ENCODE measurements at regions not wholly inside any gene's neighbourhood (a gene's known extent, or its start where the extent isn't known, plus 50 kb on each side); places are given as distances from the start of the nearest gene placed in this dataset.
"Not testable (repeated sequence)": the region's sequence is repeated elsewhere in the genome, so short reads cannot be mapped to it uniquely, and the experiment has no call there.

- 0% methylated on average over 6 of the region's 7 CpGs for WGBS (ENCODE audit: insufficient coverage, low coverage, missing lambda C conversion rate)
- POLR2A ChIA-PET; H3K9me1 ChIP-seq (ENCODE audit: control insufficient read depth, insufficient read depth, low read length); H3K9ac ChIP-seq (ENCODE audit: insufficient read depth in 1 of 2, low read depth in 2 of 2, low read length in 2 of 2); H3K9me3 ChIP-seq (replicated peaks; ENCODE audit: control insufficient read depth, insufficient read depth, low read depth, low read length); H4K20me1 ChIP-seq (replicated peaks; ENCODE audit: control insufficient read depth, insufficient read depth, low read length); DNase-seq (ENCODE audit: extremely low read depth in 1 of 4, low spot score in 3 of 4); H3K27me3 ChIP-seq (ENCODE audit: control insufficient read depth in 2 of 2, insufficient read depth in 2 of 2, low read length in 2 of 2); CTCF ChIA-PET (ENCODE audit: low intra/inter-chr PET ratio); H3K79me2 ChIP-seq (ENCODE audit: control insufficient read depth, insufficient read depth, low read length); BruUV-seq (replicated peaks); H3K4me3 ChIP-seq; FAIRE-seq; H3K36me3 ChIP-seq (ENCODE audit: control insufficient read depth, insufficient read depth, low read length); H2AFZ ChIP-seq (ENCODE audit: low read depth, low read length); ATAC-seq; intact Hi-C loops (cut with micrococcal nuclease); H3K4me1 ChIP-seq (replicated peaks in 1 of 2; ENCODE audit: control insufficient read depth in 2 of 2, insufficient read depth in 2 of 2, low read length in 2 of 2); in situ Hi-C loops (cut with MboI); H3K4me2 ChIP-seq (ENCODE audit: insufficient read depth, low read length); H3K27ac ChIP-seq (ENCODE audit: extremely low read depth, low read depth, low read length): not testable (repeated sequence)
Observed at GRCh38 chr5:120132347-120132746, 331.8 kb upstream of the PRR16 start.

- intact Hi-C loops (cut with micrococcal nuclease) (no loop called here), in situ Hi-C loops (cut with MboI) (no loop called here)
- no peaks in the 10 kb centered on the region for H4K20me1 ChIP-seq (replicated peaks; ENCODE audit: control insufficient read depth, insufficient read depth, low read length)
- no peak overlapping the region for H3K4me2 ChIP-seq (ENCODE audit: insufficient read depth, low read length)
- no peak overlapping the region for H2AFZ ChIP-seq (ENCODE audit: low read depth, low read length)
- H3K4me3 ChIP-seq = no peak overlapping the region
- H3K27me3 ChIP-seq (ENCODE audit: control insufficient read depth in 2 of 2, insufficient read depth in 2 of 2, low read length in 2 of 2) = no peaks in the 10 kb centered on the region
- ATAC-seq = no peak
- DNase-seq (ENCODE audit: extremely low read depth in 1 of 4, low spot score in 3 of 4) = no peak
- no peaks in the 10 kb centered on the region for H3K9me1 ChIP-seq (ENCODE audit: control insufficient read depth, insufficient read depth, low read length)
- POLR2A ChIA-PET = no interaction called here
- no peaks in the 10 kb centered on the region for H3K9me3 ChIP-seq (replicated peaks; ENCODE audit: control insufficient read depth, insufficient read depth, low read depth, low read length)
- no peak for FAIRE-seq
- no peaks in the 10 kb centered on the region for H3K36me3 ChIP-seq (ENCODE audit: control insufficient read depth, insufficient read depth, low read length)
- no TSS peak for BruUV-seq (replicated peaks)
- H3K27ac ChIP-seq (ENCODE audit: extremely low read depth, low read depth, low read length) = no peak overlapping the region
- no peaks in the 10 kb centered on the region for H3K79me2 ChIP-seq (ENCODE audit: control insufficient read depth, insufficient read depth, low read length)
- H3K4me1 ChIP-seq (replicated peaks in 1 of 2; ENCODE audit: control insufficient read depth in 2 of 2, insufficient read depth in 2 of 2, low read length in 2 of 2) = no peaks in the 10 kb centered on the region
- TF ChIP-seq SETDB1 (IDR thresholded peaks at IDR 0.05; ENCODE audit: low read length) (no peak), RBM34 (IDR thresholded peaks at IDR 0.05; ENCODE audit: borderline replicate concordance, insufficient read depth, low read length) (no peak), VEZF1 (CRISPR knock-in tag; IDR thresholded peaks at IDR 0.05) (no peak), POU5F1 (IDR thresholded peaks at IDR 0.05; ENCODE audit: borderline replicate concordance, low read depth, low read length, partially characterized antibody) (no peak), KLF16 (IDR thresholded peaks at IDR 0.05) (no peak), RB1 (IDR thresholded peaks at IDR 0.05; ENCODE audit: low read depth) (no peak), ARID3B (CRISPR knock-in tag; IDR thresholded peaks at IDR 0.05; ENCODE audit: borderline replicate concordance) (no peak), CBX5 (IDR thresholded peaks at IDR 0.05; ENCODE audit: borderline replicate concordance, low read depth) (no peak)
- no peak overlapping the region for H3K9ac ChIP-seq (ENCODE audit: insufficient read depth in 1 of 2, low read depth in 2 of 2, low read length in 2 of 2)
- CTCF ChIA-PET (ENCODE audit: low intra/inter-chr PET ratio) = no interaction called here
Observed at GRCh38 chr5:120134944-120135343, 329.2 kb upstream of the PRR16 start.

Measured in K562 (cell line).